HEK293 (cell line): ENCODE measurements at regions not wholly inside any gene's neighbourhood (a gene's known extent, or its start where the extent isn't known, plus 50 kb on each side); places are given as distances from the start of the nearest gene placed in this dataset.

Source experiments
- CTCF ChIA-PET: fragments of 350-600 bp; formaldehyde crosslinking; extraction: SDS; loops from one replicate; lab custom pipeline; 2021; ENCODE audit warnings: antibody characterized with exemption; lab: Yijun Ruan, JAX
- POLR2A ChIA-PET: fragments of 300-600 bp; formaldehyde crosslinking; extraction: SDS; loops from one replicate; lab custom pipeline; 2020; ENCODE audit warnings: antibody characterized with exemption, inconsistent platforms; lab: Yijun Ruan, JAX
- H3K27ac ChIP-seq: fragments of 200-500 bp; sonication (Bioruptor generic); 2 replicates; pipeline ENCODE4 v1.5.1; 2014; ENCODE audit warnings: low read depth, low read length, control low read depth, inconsistent platforms; ENCODE audit errors: extremely low read depth
- H3K36me3 ChIP-seq, 2 experiments: fragments of 200-500 bp in 1 of 2; sonication (Bioruptor generic) in 1 of 2; 1 replicate in 1 of 2; 2 replicates in 1 of 2; pipeline ENCODE4 v1.5.1; 2014 to 2017; ENCODE audit warnings: inconsistent platforms in 2 of 2, low read length in 2 of 2; ENCODE audit not compliant: control insufficient read depth in 2 of 2, insufficient read depth in 1 of 2
- H3K4me1 ChIP-seq: fragments of 200-500 bp; sonication (Bioruptor generic); 2 replicates; pipeline ENCODE4 v1.5.1; 2014; ENCODE audit warnings: mild to moderate bottlenecking, low read length, inconsistent platforms; ENCODE audit not compliant: control insufficient read depth, insufficient read depth
- H3K4me3 ChIP-seq: 2 replicates; pipeline ENCODE4 v1.5.1; 2011; ENCODE audit warnings: low read depth, mild to moderate bottlenecking, control low read depth, low read length, moderate library complexity
- H3K9me3 ChIP-seq: fragments of 200-500 bp; sonication (Bioruptor generic); 2 replicates; pipeline ENCODE4 v1.5.1; 2014; ENCODE audit warnings: low read depth, low read length, inconsistent platforms; ENCODE audit not compliant: control insufficient read depth, insufficient read depth
- AEBP2 ChIP-seq: fragments of 450-650 bp; formaldehyde crosslinking; IDR thresholded peaks from 2 replicates; pipeline ENCODE4 v1.5.1; 2016; ENCODE audit warnings: missing biosample characterization, missing genetic modification characterization, borderline replicate concordance
- BCL11B ChIP-seq: fragments of 450-650 bp; formaldehyde crosslinking; IDR thresholded peaks from 2 replicates; pipeline ENCODE4 v1.5.1; 2016; ENCODE audit warnings: low read depth, missing biosample characterization, missing genetic modification characterization
- FEZF1 ChIP-seq: fragments of 450-650 bp; formaldehyde crosslinking; IDR thresholded peaks from 2 replicates; pipeline ENCODE4 v1.5.1; 2016; ENCODE audit warnings: missing biosample characterization, missing genetic modification characterization
- GLI4 ChIP-seq: fragments of 450-650 bp; formaldehyde crosslinking; IDR thresholded peaks from 2 replicates; pipeline ENCODE4 v1.5.1; 2016; ENCODE audit warnings: missing biosample characterization, missing genetic modification characterization
- IKZF3 ChIP-seq: fragments of 450-650 bp; IDR thresholded peaks from 2 replicates; pipeline ENCODE4 v1.5.0; 2018; ENCODE audit warnings: missing biosample characterization, mild to moderate bottlenecking, missing genetic modification characterization, moderate library complexity
- KLF10 ChIP-seq: fragments of 450-650 bp; IDR thresholded peaks from 2 replicates; pipeline ENCODE4 v1.5.1; 2018; ENCODE audit warnings: missing biosample characterization, mild to moderate bottlenecking, missing genetic modification characterization
- MZF1 ChIP-seq: fragments of 450-650 bp; formaldehyde crosslinking; IDR thresholded peaks from 2 replicates; pipeline ENCODE4 v1.5.1; 2017; ENCODE audit warnings: missing biosample characterization, missing genetic modification characterization, borderline replicate concordance
- REPIN1 ChIP-seq: fragments of 450-650 bp; formaldehyde crosslinking; IDR thresholded peaks from 2 replicates; pipeline ENCODE4 v1.5.1; 2017; ENCODE audit warnings: missing biosample characterization, missing genetic modification characterization, low read depth
- TRIM28 ChIP-seq: IDR thresholded peaks from 2 replicates; pipeline ENCODE4 v1.6.1; 2011; ENCODE audit warnings: low read length, control low read depth, borderline replicate concordance
- YY1 ChIP-seq: fragments of 450-650 bp; formaldehyde crosslinking; IDR thresholded peaks from 2 replicates; pipeline ENCODE4 v1.5.1; 2018; ENCODE audit warnings: missing biosample characterization, missing genetic modification characterization
- YY2 ChIP-seq: fragments of 450-650 bp; formaldehyde crosslinking; IDR thresholded peaks from 2 replicates; pipeline ENCODE4 v1.5.1; 2016; ENCODE audit warnings: missing biosample characterization, missing genetic modification characterization
- ZBTB21 ChIP-seq: fragments of 450-650 bp; formaldehyde crosslinking; IDR thresholded peaks from 2 replicates; pipeline ENCODE4 v1.5.1; 2017; ENCODE audit warnings: missing biosample characterization, missing genetic modification characterization
- ZBTB8A ChIP-seq: fragments of 450-650 bp; formaldehyde crosslinking; IDR thresholded peaks from 2 replicates; pipeline ENCODE4 v1.5.1; 2016; ENCODE audit warnings: missing biosample characterization, missing genetic modification characterization
- ZEB2 ChIP-seq: fragments of 450-650 bp; formaldehyde crosslinking; IDR thresholded peaks from 2 replicates; pipeline ENCODE4 v1.5.1; 2016; ENCODE audit warnings: missing biosample characterization, missing genetic modification characterization
- ZNF114 ChIP-seq: fragments of 450-650 bp; formaldehyde crosslinking; IDR thresholded peaks from 2 replicates; pipeline ENCODE4 v1.5.0; 2017; ENCODE audit warnings: missing biosample characterization, missing genetic modification characterization
- ZNF132 ChIP-seq: fragments of 450-650 bp; formaldehyde crosslinking; IDR thresholded peaks from 2 replicates; pipeline ENCODE4 v1.5.1; 2017; ENCODE audit warnings: missing biosample characterization, missing genetic modification characterization, borderline replicate concordance
- ZNF184 ChIP-seq: fragments of 450-650 bp; IDR thresholded peaks from 2 replicates; pipeline ENCODE4 v1.5.1; 2018; ENCODE audit warnings: missing biosample characterization, mild to moderate bottlenecking, missing genetic modification characterization
- ZNF23 ChIP-seq: fragments of 450-650 bp; formaldehyde crosslinking; IDR thresholded peaks from 2 replicates; pipeline ENCODE4 v1.5.1; 2016; ENCODE audit warnings: missing biosample characterization, missing genetic modification characterization, borderline replicate concordance
- ZNF266 ChIP-seq: fragments of 450-650 bp; formaldehyde crosslinking; IDR thresholded peaks from 2 replicates; pipeline ENCODE4 v1.5.1; 2016; ENCODE audit warnings: missing biosample characterization, missing genetic modification characterization, low read depth
- ZNF311 ChIP-seq: fragments of 450-650 bp; formaldehyde crosslinking; IDR thresholded peaks from 2 replicates; pipeline ENCODE4 v1.5.1; 2017; ENCODE audit warnings: missing biosample characterization, missing genetic modification characterization, borderline replicate concordance
- ZNF350 ChIP-seq: fragments of 450-650 bp; formaldehyde crosslinking; IDR thresholded peaks from 2 replicates; pipeline ENCODE4 v1.5.0; 2017; ENCODE audit warnings: missing biosample characterization, mild to moderate bottlenecking, missing genetic modification characterization
- ZNF449 ChIP-seq: fragments of 450-650 bp; formaldehyde crosslinking; IDR thresholded peaks from 2 replicates; pipeline ENCODE4 v1.5.1; 2017; ENCODE audit warnings: missing biosample characterization, mild to moderate bottlenecking, missing genetic modification characterization, moderate library complexity
- ZNF48 ChIP-seq: fragments of 450-650 bp; formaldehyde crosslinking; IDR thresholded peaks from 2 replicates; pipeline ENCODE4 v1.5.1; 2016; ENCODE audit warnings: missing biosample characterization, missing genetic modification characterization
- ZNF654 ChIP-seq: fragments of 450-650 bp; formaldehyde crosslinking; IDR thresholded peaks from 2 replicates; pipeline ENCODE4 v1.5.1; 2016; ENCODE audit warnings: low read depth, missing biosample characterization, missing genetic modification characterization
- ZNF658 ChIP-seq: fragments of 450-650 bp; formaldehyde crosslinking; IDR thresholded peaks from 2 replicates; pipeline ENCODE4; 2016; ENCODE audit warnings: missing biosample characterization, missing genetic modification characterization
- ZNF791 ChIP-seq: fragments of 450-650 bp; formaldehyde crosslinking; IDR thresholded peaks from 2 replicates; pipeline ENCODE4 v1.5.1; 2016; ENCODE audit warnings: missing biosample characterization, missing genetic modification characterization
- ZXDB ChIP-seq: fragments of 450-650 bp; formaldehyde crosslinking; IDR thresholded peaks from 2 replicates; pipeline ENCODE4 v1.5.1; 2016; ENCODE audit warnings: missing biosample characterization, missing genetic modification characterization
- TF ChIP-seq, protein P1 (sequence below): fragments of 450-650 bp; formaldehyde crosslinking; IDR thresholded peaks from 2 replicates; pipeline ENCODE4 v1.5.1; 2016; ENCODE audit warnings: missing biosample characterization, missing genetic modification characterization
- TF ChIP-seq, protein P2 (sequence below): fragments of 450-650 bp; formaldehyde crosslinking; IDR thresholded peaks from 2 replicates; pipeline ENCODE4 v1.5.1; 2016; ENCODE audit warnings: missing biosample characterization, missing genetic modification characterization
- TF ChIP-seq, protein P3 (sequence below): fragments of 450-650 bp; formaldehyde crosslinking; IDR thresholded peaks from 2 replicates; pipeline ENCODE4 v1.5.1; 2016; ENCODE audit warnings: missing biosample characterization, missing genetic modification characterization

- TF ChIP-seq AEBP2 (no peak), ZNF791 (no peak), ZBTB21 (no peak), BCL11B (tag by site-specific recombination) (no peak), ZNF132 (no peak)
These were observed 238.5 kb upstream of the ROPN1 start (continued) for GRCh38 chr3:124230432-124230831.

GRCh38 chr3:124230998-124231397 lies 239.1 kb upstream of the ROPN1 start:
- TF ChIP-seq ZNF132: no peak
- TF ChIP-seq IKZF3 (tag by site-specific recombination): no peak
- TF ChIP-seq ZXDB: no peak
- no peak for TF ChIP-seq ZNF48 (tag by site-specific recombination)
- TF ChIP-seq MZF1 (tag by site-specific recombination): no peak
- TF ChIP-seq, protein P1, sequence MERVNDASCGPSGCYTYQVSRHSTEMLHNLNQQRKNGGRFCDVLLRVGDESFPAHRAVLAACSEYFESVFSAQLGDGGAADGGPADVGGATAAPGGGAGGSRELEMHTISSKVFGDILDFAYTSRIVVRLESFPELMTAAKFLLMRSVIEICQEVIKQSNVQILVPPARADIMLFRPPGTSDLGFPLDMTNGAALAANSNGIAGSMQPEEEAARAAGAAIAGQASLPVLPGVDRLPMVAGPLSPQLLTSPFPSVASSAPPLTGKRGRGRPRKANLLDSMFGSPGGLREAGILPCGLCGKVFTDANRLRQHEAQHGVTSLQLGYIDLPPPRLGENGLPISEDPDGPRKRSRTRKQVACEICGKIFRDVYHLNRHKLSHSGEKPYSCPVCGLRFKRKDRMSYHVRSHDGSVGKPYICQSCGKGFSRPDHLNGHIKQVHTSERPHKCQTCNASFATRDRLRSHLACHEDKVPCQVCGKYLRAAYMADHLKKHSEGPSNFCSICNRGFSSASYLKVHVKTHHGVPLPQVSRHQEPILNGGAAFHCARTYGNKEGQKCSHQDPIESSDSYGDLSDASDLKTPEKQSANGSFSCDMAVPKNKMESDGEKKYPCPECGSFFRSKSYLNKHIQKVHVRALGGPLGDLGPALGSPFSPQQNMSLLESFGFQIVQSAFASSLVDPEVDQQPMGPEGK (tag by site-specific recombination): no peak
- no peak for TF ChIP-seq ZNF311 (tag by site-specific recombination)
- POLR2A ChIA-PET: no interaction called here
- H3K4me1 ChIP-seq: no peaks in the 10 kb centered on the region
- no peaks in the 10 kb centered on the region for H3K9me3 ChIP-seq
- H3K4me3 ChIP-seq: no peak overlapping the region
- CTCF ChIA-PET: no interaction called here
- H3K27ac ChIP-seq: no peak overlapping the region
- H3K36me3 ChIP-seq: no peaks in the 10 kb centered on the region

GRCh38 chr3:124234852-124235252 lies 242.9 kb upstream of the ROPN1 start:
- Histone ChIP-seq H3K4me3 (no peak overlapping the region), H3K27ac (no peak overlapping the region), H3K4me1 (no peaks in the 10 kb centered on the region), H3K9me3 (no peaks in the 10 kb centered on the region), H3K36me3 (no peaks in the 10 kb centered on the region)
- POLR2A ChIA-PET: no interaction called here
- TF ChIP-seq FEZF1 (tag by site-specific recombination) (no peak), KLF10 (tag by site-specific recombination) (no peak), ZBTB8A (tag by site-specific recombination) (no peak), YY1 (no peak), ZEB2 (tag by site-specific recombination) (no peak), YY2 (tag by site-specific recombination) (no peak), ZNF449 (tag by site-specific recombination) (no peak), ZNF266 (tag by site-specific recombination) (no peak), ZNF23 (tag by site-specific recombination) (no peak), ZBTB21 (no peak), ZNF654 (no peak), ZNF350 (no peak), TRIM28 (no peak), REPIN1 (tag by site-specific recombination) (no peak), GLI4 (tag by site-specific recombination) (no peak), ZNF184 (tag by site-specific recombination) (no peak), ZNF658 (tag by site-specific recombination) (no peak), ZNF114 (no peak)
- TF ChIP-seq, protein P2, sequence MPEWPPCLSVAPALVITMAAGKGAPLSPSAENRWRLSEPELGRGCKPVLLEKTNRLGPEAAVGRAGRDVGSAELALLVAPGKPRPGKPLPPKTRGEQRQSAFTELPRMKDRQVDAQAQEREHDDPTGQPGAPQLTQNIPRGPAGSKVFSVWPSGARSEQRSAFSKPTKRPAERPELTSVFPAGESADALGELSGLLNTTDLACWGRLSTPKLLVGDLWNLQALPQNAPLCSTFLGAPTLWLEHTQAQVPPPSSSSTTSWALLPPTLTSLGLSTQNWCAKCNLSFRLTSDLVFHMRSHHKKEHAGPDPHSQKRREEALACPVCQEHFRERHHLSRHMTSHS (tag by site-specific recombination): no peak
- TF ChIP-seq, protein P3, sequence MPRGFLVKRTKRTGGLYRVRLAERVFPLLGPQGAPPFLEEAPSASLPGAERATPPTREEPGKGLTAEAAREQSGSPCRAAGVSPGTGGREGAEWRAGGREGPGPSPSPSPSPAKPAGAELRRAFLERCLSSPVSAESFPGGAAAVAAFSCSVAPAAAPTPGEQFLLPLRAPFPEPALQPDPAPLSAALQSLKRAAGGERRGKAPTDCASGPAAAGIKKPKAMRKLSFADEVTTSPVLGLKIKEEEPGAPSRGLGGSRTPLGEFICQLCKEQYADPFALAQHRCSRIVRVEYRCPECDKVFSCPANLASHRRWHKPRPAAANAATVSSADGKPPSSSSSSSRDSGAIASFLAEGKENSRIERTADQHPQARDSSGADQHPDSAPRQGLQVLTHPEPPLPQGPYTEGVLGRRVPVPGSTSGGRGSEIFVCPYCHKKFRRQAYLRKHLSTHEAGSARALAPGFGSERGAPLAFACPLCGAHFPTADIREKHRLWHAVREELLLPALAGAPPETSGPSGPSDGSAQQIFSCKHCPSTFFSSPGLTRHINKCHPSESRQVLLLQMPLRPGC (tag by site-specific recombination): no peak
- CTCF ChIA-PET: interaction anchor here (0.9 to 1.4 kb wide), 2 partner anchors 12 to 234 kb away, joined by 3 read pairs; no protein-coding TSS in a partner anchor
